Ovary (tissue), 3 donors: ENCODE measurements at regions not wholly inside any gene's neighbourhood (a gene's known extent, or its start where the extent isn't known, plus 50 kb on each side); places are given as distances from the start of the nearest gene placed in this dataset.

Experiments
- EP300 ChIP-seq: sonication (generic); formaldehyde crosslinking; IDR thresholded peaks from one replicate; pipeline ENCODE4 v1.6.1; 2017; ENCODE audit warnings: antibody characterized with exemption
- TF ChIP-seq, protein P1 (sequence below), 3 donors: fragments of 450-650 bp in 2 of 3; fragments of 200-600 bp in 1 of 3; IDR thresholded peaks; one replicate each; pipeline versions ENCODE4 v1.5.1 to v1.8.0; 2016 to 2022; ENCODE audit warnings: antibody characterized with exemption in 3 of 3, mild to moderate bottlenecking in 1 of 3
- donor health status: DM: no; HTN: no; CAD: no.

DNA sequence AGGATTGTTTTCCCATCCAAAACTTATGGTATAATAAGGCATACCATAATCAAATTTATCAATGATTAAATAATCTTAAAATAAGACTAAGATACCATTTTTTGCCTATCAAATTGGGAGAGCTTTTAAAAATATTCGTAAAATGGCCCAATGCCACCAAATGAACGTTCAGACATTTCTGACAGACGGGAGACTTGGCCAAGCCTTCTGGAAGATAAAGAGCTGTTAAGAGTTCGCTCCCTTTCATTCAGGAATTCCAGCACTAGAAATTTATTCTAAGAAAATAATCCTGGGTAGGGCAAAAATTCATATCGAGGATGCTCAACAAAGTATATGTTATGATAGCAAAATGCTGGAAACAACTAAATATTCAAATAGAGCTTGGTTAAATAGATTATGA is 85.6 kb upstream of the NEO1 start:
- no peak for TF ChIP-seq EP300
- TF ChIP-seq, protein P1, sequence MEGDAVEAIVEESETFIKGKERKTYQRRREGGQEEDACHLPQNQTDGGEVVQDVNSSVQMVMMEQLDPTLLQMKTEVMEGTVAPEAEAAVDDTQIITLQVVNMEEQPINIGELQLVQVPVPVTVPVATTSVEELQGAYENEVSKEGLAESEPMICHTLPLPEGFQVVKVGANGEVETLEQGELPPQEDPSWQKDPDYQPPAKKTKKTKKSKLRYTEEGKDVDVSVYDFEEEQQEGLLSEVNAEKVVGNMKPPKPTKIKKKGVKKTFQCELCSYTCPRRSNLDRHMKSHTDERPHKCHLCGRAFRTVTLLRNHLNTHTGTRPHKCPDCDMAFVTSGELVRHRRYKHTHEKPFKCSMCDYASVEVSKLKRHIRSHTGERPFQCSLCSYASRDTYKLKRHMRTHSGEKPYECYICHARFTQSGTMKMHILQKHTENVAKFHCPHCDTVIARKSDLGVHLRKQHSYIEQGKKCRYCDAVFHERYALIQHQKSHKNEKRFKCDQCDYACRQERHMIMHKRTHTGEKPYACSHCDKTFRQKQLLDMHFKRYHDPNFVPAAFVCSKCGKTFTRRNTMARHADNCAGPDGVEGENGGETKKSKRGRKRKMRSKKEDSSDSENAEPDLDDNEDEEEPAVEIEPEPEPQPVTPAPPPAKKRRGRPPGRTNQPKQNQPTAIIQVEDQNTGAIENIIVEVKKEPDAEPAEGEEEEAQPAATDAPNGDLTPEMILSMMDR (IDR thresholded peaks at IDR 0.05) = no peak
